ENCODE measurements at regions not wholly inside any gene's neighbourhood (a gene's known extent, or its start where the extent isn't known, plus 50 kb on each side); places are given as distances from the start of the nearest gene placed in this dataset.

GRCh38 chr3:28907616-28908015 is 373.3 kb upstream of the RBMS3 start:
- H3K4me2 ChIP-seq (ENCODE audit: low read depth, low read length, poor library complexity, severe bottlenecking), result no peak overlapping the region
- H3K4me3 ChIP-seq (ENCODE audit: insufficient read depth, low read length, poor library complexity, severe bottlenecking), result no peak overlapping the region
- no peaks in the 10 kb centered on the region for H3K9me2 ChIP-seq (replicated peaks; ENCODE audit: insufficient read depth, low read length)
- H2AFZ ChIP-seq (ENCODE audit: low read depth, low read length, severe bottlenecking), result no peak overlapping the region
- no peaks in the 10 kb centered on the region for H3F3A ChIP-seq (ENCODE audit: insufficient read depth)
- H3K9me3 ChIP-seq (ENCODE audit: insufficient read depth, low read length), result no peaks in the 10 kb centered on the region
- no peak overlapping the region for H3K9ac ChIP-seq (ENCODE audit: low read length)
- no peaks in the 10 kb centered on the region for H3K27me3 ChIP-seq (ENCODE audit: low read length)
- no peaks in the 10 kb centered on the region for H3K36me3 ChIP-seq (ENCODE audit: low read length)
- TF ChIP-seq EZH2phosphoT487 (conservative IDR thresholded peaks at IDR 0.05; ENCODE audit: low read length) (no peak), CTCF (IDR thresholded peaks at IDR 0.05; ENCODE audit: insufficient read depth, low read length, poor library complexity, severe bottlenecking) (no peak)
- no peaks in the 10 kb centered on the region for H3K79me2 ChIP-seq (ENCODE audit: insufficient read depth, low read length)
- no peak overlapping the region for H3K27ac ChIP-seq (ENCODE audit: low read depth, low read length)
- H4K20me1 ChIP-seq (ENCODE audit: low read depth, low read length), result no peaks in the 10 kb centered on the region

- Histone ChIP-seq H3K79me2 (ENCODE audit: insufficient read depth, low read length) (no peaks in the 10 kb centered on the region), H3K4me2 (ENCODE audit: low read depth, low read length, poor library complexity, severe bottlenecking) (no peak overlapping the region), H4K20me1 (ENCODE audit: low read depth, low read length) (no peaks in the 10 kb centered on the region), H3F3A (ENCODE audit: insufficient read depth) (no peaks in the 10 kb centered on the region), H3K9me2 (replicated peaks; ENCODE audit: insufficient read depth, low read length) (no peaks in the 10 kb centered on the region), H3K27me3 (ENCODE audit: low read length) (no peaks in the 10 kb centered on the region), H2AFZ (ENCODE audit: low read depth, low read length, severe bottlenecking) (no peak overlapping the region), H3K36me3 (ENCODE audit: low read length) (no peaks in the 10 kb centered on the region), H3K4me3 (ENCODE audit: insufficient read depth, low read length, poor library complexity, severe bottlenecking) (no peak overlapping the region), H3K27ac (ENCODE audit: low read depth, low read length) (no peak overlapping the region), H3K9me3 (ENCODE audit: insufficient read depth, low read length) (no peaks in the 10 kb centered on the region), H3K9ac (ENCODE audit: low read length) (no peak overlapping the region)
- TF ChIP-seq EZH2phosphoT487 (conservative IDR thresholded peaks at IDR 0.05; ENCODE audit: low read length) (no peak), CTCF (IDR thresholded peaks at IDR 0.05; ENCODE audit: insufficient read depth, low read length, poor library complexity, severe bottlenecking) (no peak)
Observed at GRCh38 chr3:28912120-28912885, 368.6 kb upstream of the RBMS3 start.

DNA sequence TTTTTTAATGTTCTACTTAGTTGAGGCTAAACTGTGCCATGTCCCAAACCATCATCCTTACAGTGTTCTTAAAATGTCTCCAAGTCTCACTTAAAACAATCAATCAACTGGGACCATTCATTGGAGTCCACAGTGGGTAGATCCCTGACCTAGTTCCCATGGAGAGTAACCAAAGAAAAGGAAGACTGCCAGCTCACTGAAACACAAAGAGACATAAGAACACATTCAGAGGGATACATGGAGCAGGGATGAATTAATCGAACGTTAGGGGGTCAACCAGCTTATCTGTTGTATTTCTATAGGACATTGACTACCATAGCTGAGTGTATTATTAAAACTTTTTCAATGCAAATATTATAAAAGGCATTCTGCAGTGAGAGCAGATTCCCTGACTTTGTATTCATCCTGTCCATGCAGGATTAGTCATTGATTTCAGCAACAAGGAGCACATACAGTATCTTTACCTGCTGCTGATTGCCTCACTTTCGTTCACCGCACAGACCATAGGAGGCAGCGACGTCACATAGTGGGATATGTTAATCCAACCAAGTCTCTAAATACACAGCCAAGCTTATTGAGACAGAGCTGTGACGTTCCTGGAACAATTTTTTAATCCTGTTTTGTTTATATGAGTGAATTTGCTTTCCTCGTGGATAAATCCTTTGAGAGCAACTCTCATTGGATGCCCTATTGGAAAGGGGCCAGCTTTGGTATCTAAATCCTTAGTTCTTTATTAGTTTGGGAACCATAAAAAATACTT is 364.9 kb upstream of the RBMS3 start:
- H3K27me3 ChIP-seq (ENCODE audit: low read length), result 0 out of 2 replicates have a peak, but pooled peaks cover 2% of the 10 kb centered on the region
- no peak overlapping the region for H3K27ac ChIP-seq (ENCODE audit: low read depth, low read length)
- no peak for TF ChIP-seq EZH2phosphoT487 (conservative IDR thresholded peaks at IDR 0.05; ENCODE audit: low read length)
- TF ChIP-seq CTCF (IDR thresholded peaks at IDR 0.05; ENCODE audit: insufficient read depth, low read length, poor library complexity, severe bottlenecking), result no peak
- H4K20me1 ChIP-seq (ENCODE audit: low read depth, low read length), result no peaks in the 10 kb centered on the region
- no peaks in the 10 kb centered on the region for H3K79me2 ChIP-seq (ENCODE audit: insufficient read depth, low read length)
- H2AFZ ChIP-seq (ENCODE audit: low read depth, low read length, severe bottlenecking), result no peak overlapping the region
- no peaks in the 10 kb centered on the region for H3F3A ChIP-seq (ENCODE audit: insufficient read depth)
- no peak overlapping the region for H3K9ac ChIP-seq (ENCODE audit: low read length)
- no peaks in the 10 kb centered on the region for H3K9me3 ChIP-seq (ENCODE audit: insufficient read depth, low read length)
- no peaks in the 10 kb centered on the region for H3K36me3 ChIP-seq (ENCODE audit: low read length)
- H3K4me2 ChIP-seq (ENCODE audit: low read depth, low read length, poor library complexity, severe bottlenecking), result no peak overlapping the region
- H3K9me2 ChIP-seq (replicated peaks; ENCODE audit: insufficient read depth, low read length), result no peaks in the 10 kb centered on the region
- no peak overlapping the region for H3K4me3 ChIP-seq (ENCODE audit: insufficient read depth, low read length, poor library complexity, severe bottlenecking)
